ENCODE measurements at regions not wholly inside any gene's neighbourhood (a gene's known extent, or its start where the extent isn't known, plus 50 kb on each side); places are given as distances from the start of the nearest gene placed in this dataset.
"Not testable (repeated sequence)": the region's sequence is repeated elsewhere in the genome, so short reads cannot be mapped to it uniquely, and the experiment has no call there.

DNA sequence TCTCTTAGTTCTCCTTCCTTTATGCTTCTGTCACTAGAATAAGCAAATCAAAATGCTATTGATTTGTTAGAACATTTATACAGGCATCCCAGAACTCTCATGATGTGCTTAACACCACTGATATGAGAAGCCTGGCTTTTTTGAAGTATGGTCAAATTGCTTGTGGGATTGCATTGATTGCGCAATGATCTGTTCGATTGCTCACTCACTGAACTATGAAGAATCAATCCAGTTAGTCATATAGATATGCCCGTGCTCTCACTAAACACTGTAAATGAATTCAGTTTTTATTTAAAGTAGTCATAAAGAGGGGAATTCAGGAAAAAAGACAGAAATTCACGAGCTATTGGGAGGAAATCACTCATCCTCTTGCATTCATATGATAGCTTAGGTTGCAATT lies 1237.8 kb downstream of the SUCLG1 start:
- no peak for DNase-seq

DNA sequence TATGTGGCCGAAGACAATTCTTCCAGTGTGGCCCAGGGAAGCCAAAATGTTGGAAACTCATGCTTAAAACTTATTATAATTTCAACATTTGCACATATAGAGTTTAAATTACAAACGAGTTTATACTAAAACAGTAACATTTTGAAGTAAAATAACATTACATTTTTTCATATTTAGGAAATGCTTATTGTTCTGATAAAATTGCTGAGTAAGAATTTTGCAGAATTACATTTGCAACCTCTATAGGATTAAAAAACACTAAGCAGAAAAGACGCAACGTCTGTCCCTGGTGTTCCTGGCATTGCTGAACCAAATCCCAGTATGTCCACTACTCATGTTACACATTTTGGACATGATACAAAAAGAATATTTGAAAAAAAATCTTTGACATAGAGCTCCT lies 1241.2 kb downstream of the SUCLG1 start:
- DNase-seq = no peak

DNA sequence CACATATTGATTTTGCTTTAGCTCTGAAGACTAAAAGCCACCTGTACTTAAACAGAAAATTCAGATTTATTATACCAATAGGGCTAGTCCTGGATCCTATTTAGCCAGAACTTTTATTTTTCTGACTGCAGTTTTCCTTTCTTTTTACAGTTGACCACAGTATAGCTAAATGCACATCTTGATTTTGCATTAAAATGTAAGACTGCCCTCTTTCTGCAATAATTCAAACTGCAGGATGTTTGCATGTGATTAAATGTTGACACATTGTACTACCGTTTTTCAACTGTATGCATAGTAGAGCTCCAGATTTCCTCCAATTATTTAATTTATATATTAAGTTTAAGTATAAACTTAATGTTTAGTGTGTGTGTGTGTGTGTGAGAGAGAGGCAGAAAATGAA lies 1262.9 kb downstream of the SUCLG1 start:
- no peak for DNase-seq

DNA sequence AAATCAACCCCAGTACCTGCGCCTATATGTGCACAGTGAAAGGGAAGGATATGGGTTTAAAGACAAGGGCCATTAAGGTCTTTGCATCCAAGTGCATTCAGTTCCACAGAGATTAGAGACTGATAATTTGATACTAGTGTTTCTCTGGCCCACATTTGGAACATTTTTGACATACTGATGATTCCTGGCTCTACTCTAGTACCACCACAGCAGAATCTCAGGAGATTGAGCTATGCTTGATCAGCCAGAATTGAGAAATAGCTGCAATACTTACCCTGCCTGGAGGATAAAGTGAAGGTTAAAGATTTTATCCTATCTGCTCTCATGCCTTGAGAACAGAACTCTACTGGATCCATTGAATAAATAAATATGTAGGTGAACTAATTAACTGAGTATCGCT lies 1267.8 kb downstream of the SUCLG1 start:
- no peak for DNase-seq

DNA sequence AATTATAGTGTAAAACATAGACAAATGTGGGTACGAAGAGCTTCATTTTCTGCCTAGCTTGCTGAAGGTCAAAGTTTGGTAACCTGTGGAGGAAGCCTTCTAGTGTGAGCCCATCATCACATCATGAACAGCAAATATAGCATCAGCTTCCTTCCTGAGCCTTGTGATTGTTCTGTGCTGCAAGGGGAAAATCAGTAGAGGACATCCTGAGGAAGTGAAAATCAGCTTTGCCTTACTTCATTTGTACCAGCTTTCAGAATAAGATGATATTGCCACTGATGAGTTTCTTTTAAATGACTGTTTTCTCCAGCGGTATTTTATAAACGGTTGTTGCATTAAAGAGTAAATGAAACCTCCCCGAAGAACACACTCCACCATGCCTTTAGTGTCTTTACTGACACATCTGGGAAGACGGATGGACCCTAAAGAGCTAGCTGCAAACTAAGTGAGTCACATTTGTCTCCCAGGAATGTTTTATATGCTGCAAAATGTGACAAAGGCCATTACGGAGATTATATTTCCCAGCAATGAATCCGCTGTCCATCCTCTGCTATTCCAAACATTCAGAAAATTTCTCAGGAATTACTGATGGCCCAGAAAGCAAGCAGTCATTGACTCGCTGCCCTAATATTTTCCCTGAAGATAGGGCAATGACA lies 1272.8 kb downstream of the SUCLG1 start:
- no peak for DNase-seq

DNA sequence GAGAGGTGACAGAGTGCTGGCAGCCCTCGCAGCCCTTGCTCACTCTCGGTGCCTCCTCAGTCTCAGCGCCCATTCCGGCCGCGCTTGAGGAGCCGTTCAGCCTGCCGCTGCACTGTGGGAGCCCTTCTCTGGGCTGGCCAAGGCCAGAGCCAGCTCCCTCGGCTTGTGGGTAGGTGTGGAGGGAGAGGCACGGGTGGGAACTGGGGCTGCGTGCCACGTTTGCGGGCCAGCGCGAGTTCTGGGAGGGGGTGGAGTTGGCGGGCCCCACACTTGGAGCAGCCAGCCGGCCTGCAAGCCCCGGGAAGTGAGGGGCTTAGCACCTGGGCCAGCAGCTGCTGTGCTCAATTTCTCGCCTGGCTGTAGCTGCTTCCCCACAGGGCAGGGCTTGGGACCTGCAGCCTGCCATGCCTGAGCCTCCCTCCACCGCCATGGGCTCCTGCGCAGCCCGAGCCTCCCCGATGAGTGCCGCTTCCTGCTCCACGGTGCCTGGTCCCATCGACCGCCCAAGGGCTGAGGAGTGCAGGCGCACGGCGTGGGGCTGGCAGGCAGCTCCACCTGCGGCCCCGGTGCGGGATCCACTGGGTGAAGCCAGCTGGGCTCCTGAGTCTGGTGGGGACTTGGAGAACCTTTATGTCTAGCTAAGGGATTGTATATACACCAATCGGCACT lies 1278.1 kb downstream of the SUCLG1 start:
- DNase-seq = not testable (repeated sequence)

DNA sequence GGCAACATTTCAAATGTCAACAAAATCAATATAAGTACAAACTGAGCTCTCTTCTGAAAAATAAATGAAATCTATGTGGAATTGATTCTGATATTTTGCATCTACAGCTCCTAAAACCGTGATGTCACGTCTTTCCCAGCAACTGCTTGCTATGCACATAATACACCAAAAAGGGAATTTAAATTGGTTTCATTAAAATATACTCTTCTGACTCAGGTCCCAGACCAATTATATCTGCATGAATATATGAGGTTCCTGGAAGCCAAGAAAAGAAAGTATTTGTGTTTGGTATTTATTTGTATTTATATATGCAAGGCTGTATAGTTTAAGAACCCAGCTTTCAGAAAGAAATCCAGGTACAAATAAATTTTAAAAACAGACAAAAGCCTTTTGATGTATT lies 1282.5 kb downstream of the SUCLG1 start:
- no peak for DNase-seq

DNA sequence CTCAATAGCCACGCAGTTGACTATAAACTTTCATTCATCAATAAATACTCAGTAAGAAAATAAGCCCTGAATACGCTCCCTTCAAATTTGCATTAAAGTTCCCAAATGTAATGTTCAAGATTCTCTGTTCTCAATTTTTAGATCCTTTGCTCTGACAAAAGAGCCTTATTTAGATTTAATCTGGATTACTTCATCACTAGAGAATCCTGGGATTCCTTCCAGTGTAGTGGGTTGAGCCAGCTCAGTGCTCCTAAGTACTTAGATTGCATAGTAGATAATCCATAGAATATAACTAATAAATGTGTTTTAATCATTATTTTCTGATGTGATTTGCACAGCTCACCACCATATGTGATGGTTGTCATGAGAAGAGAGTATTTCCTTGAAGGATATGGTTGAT lies 1286.2 kb downstream of the SUCLG1 start:
- no peak for DNase-seq

DNA sequence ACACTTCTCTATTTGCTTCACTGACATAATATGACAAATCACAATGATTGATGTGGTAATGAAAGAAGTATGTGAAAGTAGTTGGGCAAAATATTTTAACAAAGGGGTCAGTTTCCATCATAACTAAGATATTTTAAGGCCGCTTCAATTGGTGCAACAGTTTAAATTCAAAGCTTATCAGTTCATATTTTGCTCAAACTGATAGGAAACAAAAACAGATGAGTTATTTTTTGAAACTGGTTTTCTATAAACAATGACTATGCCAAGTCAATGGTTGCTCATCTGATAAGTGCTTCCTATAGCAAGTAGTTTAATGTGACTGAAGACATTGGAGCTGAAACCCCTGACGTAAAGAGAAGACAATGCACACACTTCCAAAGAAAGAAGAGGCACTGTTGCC lies 1290.7 kb downstream of the SUCLG1 start:
- DNase-seq = no peak

DNA sequence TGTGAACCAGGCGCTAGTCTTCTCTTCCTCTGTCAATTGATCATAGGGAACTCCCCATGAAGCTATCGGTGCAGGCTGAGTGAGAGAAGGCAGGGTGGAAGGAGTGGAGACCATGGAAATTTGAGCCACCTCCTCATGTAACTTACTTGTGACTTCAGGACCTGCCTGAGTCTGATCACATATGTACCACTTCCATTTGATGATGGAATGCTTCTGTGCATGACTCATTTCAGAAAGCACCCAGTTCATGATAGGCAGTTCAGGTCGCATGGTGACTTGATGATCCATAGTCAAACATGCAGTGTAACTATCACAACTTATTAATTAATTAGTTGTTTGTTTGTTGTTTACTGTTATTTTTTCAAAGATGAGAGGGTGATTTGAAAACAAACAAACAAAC lies 1296.7 kb downstream of the SUCLG1 start:
- no peak for DNase-seq

DNA sequence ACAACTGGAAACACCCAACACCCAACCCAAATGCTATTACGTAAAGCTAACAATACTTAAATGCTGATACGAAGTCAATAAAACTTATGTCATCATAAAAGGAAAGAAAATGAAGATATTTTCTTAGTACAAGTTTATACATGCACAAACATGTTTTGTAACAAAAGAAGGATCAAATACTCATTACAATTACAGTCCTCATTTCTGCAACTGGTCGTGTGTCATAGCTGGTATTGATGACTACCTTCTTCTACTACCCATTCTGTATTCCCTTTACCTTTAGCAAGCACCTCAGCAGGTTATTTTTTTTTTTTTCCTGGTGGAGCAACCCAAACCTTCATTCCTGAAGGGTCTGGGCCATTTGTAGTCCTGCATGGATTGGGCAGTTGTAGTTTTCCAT lies 1298.5 kb downstream of the SUCLG1 start:
- no peak for DNase-seq

DNA sequence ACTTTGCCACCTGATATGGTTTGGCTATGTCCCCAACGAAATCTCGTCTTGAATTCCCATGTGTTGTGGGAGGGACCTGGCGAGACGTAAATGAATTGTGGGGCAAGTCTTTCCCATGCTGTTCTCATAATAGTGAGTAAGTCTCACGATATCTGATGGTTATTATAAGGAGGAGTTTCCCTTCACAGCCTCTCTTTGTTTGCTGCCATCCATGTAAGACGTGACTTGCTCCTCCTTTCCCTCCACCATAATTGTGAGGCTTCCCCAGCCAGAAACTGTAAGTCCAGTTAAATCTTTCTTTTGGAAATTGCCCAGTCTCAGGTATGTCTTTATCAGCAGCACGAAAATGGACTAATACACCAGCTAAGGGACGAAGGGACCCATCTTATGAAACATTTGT lies 1303.3 kb downstream of the SUCLG1 start:
- DNase-seq = no peak

DNA sequence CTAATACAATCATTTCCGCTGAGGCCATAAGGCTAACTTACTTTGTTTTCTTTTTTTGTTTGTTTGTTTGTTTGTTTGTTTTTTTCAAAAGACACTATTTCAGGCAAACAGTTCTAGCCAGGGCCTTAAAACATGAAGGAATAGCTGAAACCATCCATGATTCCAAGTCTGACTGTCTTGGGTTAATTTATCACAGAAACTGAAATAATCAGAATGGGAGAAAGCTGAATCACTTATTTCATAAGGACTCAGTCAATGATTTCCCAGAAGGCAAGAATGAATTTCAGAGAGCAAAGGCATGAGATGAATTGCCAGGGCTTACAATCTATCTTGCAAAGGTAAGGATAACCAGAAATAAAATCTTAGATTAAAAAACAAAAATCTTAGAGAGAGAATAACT lies 1315.1 kb downstream of the SUCLG1 start:
- DNase-seq = no peak

DNA sequence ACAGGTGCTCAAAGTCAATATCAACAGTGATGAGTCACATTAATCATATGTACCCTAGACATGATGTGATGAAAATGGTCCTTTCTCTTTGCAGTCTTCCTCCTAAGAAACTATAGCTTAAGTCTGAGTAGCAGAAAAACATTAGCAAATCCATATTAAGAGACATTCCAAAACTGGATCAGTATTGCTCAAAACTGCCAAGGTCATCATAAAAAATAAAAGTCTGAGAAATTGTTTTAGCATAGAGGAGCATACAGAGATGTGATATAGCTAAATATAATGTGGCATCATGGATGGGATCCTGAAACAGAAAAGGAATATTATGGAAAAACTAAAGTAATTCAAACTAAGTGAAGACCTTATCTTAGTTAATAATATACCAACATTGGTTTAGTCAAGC lies 1316.1 kb downstream of the SUCLG1 start:
- DNase-seq = no peak

DNA sequence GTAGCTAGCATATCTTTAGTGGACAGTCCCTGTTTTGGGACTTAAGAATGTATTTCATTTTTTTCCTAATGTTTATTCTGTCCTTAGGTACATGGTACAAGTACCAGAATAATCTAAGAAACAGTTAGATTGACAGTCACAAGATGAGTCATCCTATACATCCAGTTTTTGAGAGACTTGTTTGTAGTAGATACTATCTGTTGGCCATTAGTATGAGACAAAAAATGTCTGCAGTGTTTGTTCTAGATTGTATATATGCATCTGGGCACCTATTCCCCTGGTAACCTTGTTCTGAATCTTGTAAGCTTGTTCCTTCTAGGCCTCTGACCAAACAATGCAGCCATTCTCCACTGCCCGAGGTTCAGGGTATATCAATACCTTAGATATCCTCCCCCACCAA lies 1343.5 kb downstream of the SUCLG1 start:
- no peak for DNase-seq

DNA sequence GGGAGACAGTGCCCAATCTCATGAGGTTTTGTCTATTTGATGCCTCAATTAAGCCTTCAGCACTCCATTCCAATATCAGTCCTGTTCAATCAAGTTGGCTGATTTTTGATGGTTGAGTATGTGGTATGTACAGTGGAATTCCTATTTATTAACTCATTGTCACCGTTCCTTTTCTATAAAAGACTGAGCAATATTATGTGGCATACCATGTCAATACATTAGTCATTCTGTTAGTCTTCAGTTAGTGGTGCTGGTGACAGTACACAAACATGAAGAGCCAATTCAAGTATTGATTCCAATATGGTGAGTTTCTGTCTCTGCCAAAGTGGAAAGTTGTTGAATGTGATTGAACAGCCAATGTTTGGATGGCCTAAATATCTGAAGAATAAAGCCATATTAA lies 1343.9 kb downstream of the SUCLG1 start:
- DNase-seq = no peak

DNA sequence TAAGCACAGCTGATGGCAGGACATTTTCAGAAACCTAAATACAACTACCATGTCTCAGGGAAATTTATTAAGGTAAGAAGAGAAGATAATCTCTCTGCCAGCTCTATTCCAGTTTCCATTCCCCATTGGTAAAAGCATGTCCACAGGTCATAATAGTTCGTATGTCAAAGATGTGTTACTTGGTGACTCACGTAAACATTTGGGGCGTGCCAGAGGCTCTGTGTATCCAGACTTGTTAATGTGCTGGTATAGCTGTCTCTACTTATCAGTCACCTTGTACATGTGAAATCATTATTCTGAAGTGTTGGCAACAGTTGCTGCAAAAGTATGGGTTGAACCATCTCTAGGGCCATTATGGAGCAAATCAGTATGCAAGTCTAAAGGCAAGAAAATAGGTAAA lies 1345.1 kb downstream of the SUCLG1 start:
- DNase-seq = no peak

DNA sequence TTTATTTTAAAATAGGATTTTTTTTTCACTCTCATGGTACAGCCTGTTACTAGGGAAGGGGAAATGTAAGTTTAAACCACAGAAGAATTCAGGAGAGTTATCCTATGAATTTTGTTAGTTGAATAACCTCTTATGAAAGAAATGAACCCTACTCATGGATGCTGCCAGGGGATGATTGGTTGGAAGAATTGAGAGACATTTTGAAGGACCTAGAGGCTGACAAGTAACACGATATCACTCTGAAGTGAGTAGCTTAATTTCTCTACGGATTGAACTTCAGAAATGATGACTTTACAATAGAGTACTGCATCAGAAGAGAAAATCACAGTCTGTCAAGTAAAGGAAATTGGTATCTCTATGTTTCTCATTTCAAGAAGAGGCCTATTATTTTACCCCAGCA lies 1346.2 kb downstream of the SUCLG1 start:
- DNase-seq = no peak

DNA sequence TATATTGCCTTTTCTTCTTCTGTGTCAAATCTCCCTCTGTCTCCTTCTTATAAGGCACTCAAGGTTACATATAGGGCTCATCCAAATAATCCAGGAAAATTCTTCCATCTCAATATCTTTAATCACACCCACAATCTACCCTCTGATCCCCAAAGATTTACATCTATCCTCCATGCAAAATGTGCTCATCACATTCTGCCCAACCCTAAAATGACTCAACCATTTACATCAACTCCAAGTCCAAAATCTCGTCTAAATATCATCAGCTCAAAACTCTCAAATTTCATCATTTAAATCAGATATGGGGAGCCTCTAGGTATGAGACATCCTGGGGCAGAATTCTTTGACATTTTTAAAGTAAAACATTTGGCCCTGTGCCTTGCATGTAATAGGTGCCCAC lies 1349.8 kb downstream of the SUCLG1 start:
- no peak for DNase-seq

DNA sequence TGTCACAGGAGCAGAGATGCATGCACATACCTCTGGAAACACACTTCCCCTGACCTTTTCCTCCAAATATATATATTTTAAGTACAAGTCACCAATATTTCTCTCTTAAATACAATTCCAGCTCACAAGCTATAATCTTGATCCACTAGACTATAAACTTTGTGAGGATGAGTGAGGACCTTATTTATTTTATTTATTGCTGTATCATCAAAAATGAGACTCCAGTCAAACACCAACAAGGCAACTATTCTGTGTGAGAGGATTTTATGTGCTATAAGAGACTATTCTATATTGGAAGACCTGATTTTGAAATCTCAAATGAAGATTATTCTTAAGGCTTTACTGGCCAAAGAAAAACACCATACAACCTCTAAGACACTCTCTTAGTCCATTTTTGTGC lies 1352.2 kb downstream of the SUCLG1 start:
- DNase-seq = no peak

DNA sequence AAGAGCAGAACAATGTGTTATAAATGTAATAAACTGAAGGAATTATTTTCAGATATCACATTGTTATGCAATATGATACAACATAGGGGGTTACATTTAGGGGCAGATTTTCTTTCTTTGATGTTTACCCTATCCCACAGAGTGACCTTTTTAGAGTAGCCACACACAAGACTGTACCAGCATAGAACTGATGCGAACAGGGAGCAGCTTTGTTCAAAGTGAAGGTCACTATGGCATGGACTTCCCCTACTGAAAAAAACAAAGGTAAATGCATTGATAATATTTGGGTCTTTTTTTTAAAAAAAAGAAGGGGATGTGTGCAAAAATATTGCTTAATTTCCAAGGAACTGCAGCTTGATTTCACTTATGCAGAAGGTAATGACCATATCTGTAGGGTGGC lies 1354.9 kb downstream of the SUCLG1 start:
- DNase-seq = no peak

DNA sequence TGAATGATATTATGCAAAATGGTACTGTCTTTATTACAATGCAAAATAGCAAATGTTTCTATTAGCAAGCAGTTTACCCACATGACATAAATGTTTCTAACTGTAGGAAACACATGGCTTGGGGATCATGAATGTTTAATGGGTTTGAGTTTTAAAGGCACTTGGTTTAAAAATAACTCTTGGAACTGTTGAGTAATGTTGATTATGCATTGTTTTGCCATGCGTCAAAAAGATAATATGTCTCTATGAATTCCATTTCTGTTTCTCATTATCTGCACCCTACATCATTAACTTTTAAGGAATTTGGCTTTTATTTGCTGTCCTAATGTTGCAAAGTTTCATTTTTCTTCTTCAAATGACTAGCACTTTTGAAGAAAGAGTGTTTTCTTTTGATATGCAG lies 1355.5 kb downstream of the SUCLG1 start:
- DNase-seq = no peak

DNA sequence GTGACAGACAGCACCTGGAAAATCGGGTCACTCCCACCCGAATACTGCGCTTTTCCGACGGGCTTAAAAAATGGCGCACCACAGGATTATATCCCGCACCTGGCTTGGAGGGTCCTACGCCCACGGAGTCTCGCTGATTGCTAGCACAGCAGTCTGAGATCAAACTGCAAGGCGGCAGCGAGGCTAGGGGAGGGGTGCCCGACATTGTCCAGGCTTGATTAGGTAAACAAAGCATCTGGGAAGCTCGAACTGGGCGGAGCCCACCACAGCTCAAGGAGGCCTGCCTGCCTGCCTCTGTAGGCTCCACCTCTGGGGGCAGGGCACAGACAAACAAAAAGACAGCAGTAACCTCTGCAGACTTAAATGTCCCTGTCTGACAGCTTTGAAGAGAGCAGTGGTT lies 1370.0 kb downstream of the SUCLG1 start:
- not testable (repeated sequence) for DNase-seq

DNA sequence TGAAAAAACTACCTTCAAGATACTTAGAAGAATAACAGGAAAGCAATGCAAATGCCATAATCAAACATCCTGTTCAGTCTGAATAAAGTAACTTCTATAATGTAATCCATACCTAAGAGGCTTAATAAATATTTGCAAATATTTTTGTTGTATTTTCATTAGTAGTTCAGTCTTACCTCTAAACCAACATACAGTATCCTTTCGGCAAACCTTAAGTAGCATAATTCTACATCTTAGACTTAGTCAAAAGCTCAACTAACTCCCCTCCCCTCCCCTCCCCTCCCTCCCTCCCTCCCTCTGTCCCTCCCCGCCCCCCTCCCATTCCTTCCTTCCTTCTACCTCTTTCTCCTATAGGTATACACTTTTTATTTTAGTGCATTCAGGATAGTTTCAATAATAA lies 1373.2 kb downstream of the SUCLG1 start:
- no peak for DNase-seq

Measured in NCI-H187 (cell line).